Activated CD8-positive, alpha-beta memory T cell treated with anti-CD3 and anti-CD28 coated beads, Interleukin-2, amount 50 U/mL, for 24 hours (primary cell): ENCODE measurements at regions not wholly inside any gene's neighbourhood (a gene's known extent, or its start where the extent isn't known, plus 50 kb on each side); places are given as distances from the start of the nearest gene placed in this dataset.

ENCODE experiments used
- DNase-seq: peaks from one replicate; pipeline ENCODE4 v3.0.0-alpha.2; 2020; ENCODE audit errors: extremely low read depth

- DNase-seq: no peak
These were observed 108.3 kb upstream of the LRATD1 start for GRCh38 chr2:14524041-14524802.

- no peak for DNase-seq
These were observed 107.8 kb upstream of the LRATD1 start for GRCh38 chr2:14524803-14525080.

- DNase-seq: no peak
These were observed 102.0 kb upstream of the LRATD1 start for GRCh38 chr2:14530506-14530905.

- no peak for DNase-seq
These were observed 99.3 kb upstream of the LRATD1 start for GRCh38 chr2:14533131-14533757.

GRCh38 chr2:14535156-14535555 is 97.4 kb upstream of the LRATD1 start:
- no peak for DNase-seq

GRCh38 chr2:14536976-14537375 is 95.5 kb upstream of the LRATD1 start:
- no peak for DNase-seq

GRCh38 chr2:14540015-14540414 is 92.5 kb upstream of the LRATD1 start:
- DNase-seq: no peak

GRCh38 chr2:14543284-14543683 is 89.2 kb upstream of the LRATD1 start:
- DNase-seq: no peak

GRCh38 chr2:14544247-14544646 is 88.3 kb upstream of the LRATD1 start:
- no peak for DNase-seq

- DNase-seq: no peak
These were observed 84.7 kb upstream of the LRATD1 start for GRCh38 chr2:14547830-14548229.

GRCh38 chr2:14550658-14551057 is 81.9 kb upstream of the LRATD1 start:
- no peak for DNase-seq

- no peak for DNase-seq
These were observed 81.4 kb upstream of the LRATD1 start for GRCh38 chr2:14551069-14551468.

GRCh38 chr2:14552286-14552685 is 80.2 kb upstream of the LRATD1 start:
- DNase-seq: no peak

- no peak for DNase-seq
These were observed 79.7 kb upstream of the LRATD1 start for GRCh38 chr2:14552818-14553217.

- no peak for DNase-seq
These were observed 77.5 kb upstream of the LRATD1 start for GRCh38 chr2:14554849-14555545.

GRCh38 chr2:14557111-14557510 is 75.4 kb upstream of the LRATD1 start:
- no peak for DNase-seq

- no peak for DNase-seq
These were observed 74.6 kb upstream of the LRATD1 start for GRCh38 chr2:14557916-14558315.

GRCh38 chr2:14558335-14558919 is 74.1 kb upstream of the LRATD1 start:
- no peak for DNase-seq

GRCh38 chr2:14560716-14561115 is 71.8 kb upstream of the LRATD1 start:
- no peak for DNase-seq

GRCh38 chr2:14563324-14563723 is 69.2 kb upstream of the LRATD1 start:
- DNase-seq: no peak

GRCh38 chr2:14565666-14566065 is 66.9 kb upstream of the LRATD1 start:
- DNase-seq: no peak

GRCh38 chr2:14567561-14567960 is 65.0 kb upstream of the LRATD1 start:
- no peak for DNase-seq

GRCh38 chr2:14569294-14569693 is 63.2 kb upstream of the LRATD1 start:
- DNase-seq: no peak
